ENCODE measurements at regions not wholly inside any gene's neighbourhood (a gene's known extent, or its start where the extent isn't known, plus 50 kb on each side); places are given as distances from the start of the nearest gene placed in this dataset.

- no peak overlapping the region for H2AFZ ChIP-seq (ENCODE audit: control insufficient read depth, low read length)
- no peaks in the 10 kb centered on the region for H4K20me1 ChIP-seq (ENCODE audit: control insufficient read depth, extremely low read depth, insufficient read depth, low read length)
- no peak overlapping the region for H3K27ac ChIP-seq (ENCODE audit: control insufficient read depth, insufficient read depth, low read length)
- no peaks in the 10 kb centered on the region for H3K9me1 ChIP-seq (ENCODE audit: control insufficient read depth, extremely low read depth, insufficient read depth, low read length)
- no peak for TF ChIP-seq EZH2 (IDR thresholded peaks at IDR 0.05; ENCODE audit: low read length)
- TF ChIP-seq, protein P1, sequence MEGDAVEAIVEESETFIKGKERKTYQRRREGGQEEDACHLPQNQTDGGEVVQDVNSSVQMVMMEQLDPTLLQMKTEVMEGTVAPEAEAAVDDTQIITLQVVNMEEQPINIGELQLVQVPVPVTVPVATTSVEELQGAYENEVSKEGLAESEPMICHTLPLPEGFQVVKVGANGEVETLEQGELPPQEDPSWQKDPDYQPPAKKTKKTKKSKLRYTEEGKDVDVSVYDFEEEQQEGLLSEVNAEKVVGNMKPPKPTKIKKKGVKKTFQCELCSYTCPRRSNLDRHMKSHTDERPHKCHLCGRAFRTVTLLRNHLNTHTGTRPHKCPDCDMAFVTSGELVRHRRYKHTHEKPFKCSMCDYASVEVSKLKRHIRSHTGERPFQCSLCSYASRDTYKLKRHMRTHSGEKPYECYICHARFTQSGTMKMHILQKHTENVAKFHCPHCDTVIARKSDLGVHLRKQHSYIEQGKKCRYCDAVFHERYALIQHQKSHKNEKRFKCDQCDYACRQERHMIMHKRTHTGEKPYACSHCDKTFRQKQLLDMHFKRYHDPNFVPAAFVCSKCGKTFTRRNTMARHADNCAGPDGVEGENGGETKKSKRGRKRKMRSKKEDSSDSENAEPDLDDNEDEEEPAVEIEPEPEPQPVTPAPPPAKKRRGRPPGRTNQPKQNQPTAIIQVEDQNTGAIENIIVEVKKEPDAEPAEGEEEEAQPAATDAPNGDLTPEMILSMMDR (optimal IDR thresholded peaks at IDR 0.05 in 1 of 3, IDR thresholded peaks at IDR 0.05 in 1 of 3, conservative IDR thresholded peaks at IDR 0.05 in 1 of 3; ENCODE audit: extremely low read depth in 1 of 3, insufficient read depth in 2 of 3, low read length in 3 of 3), result no peak
- H3K27me3 ChIP-seq (ENCODE audit: control insufficient read depth, extremely low read depth, insufficient read depth, low read length), result no peaks in the 10 kb centered on the region
- H3K4me3 ChIP-seq (ENCODE audit: control insufficient read depth in 2 of 3, extremely low read depth in 1 of 3, insufficient read depth in 2 of 3, low read depth in 1 of 3, low read length in 3 of 3), result no peak overlapping the region
- peaks cover 2% of the 10 kb centered on the region for H3K9me3 ChIP-seq (ENCODE audit: control insufficient read depth, low read depth, low read length)
- no peak overlapping the region for H3K4me2 ChIP-seq (ENCODE audit: control insufficient read depth, extremely low read depth, insufficient read depth, low read depth, low read length)
- H3K79me2 ChIP-seq (ENCODE audit: control insufficient read depth, insufficient read depth, low read length), result no peaks in the 10 kb centered on the region
- H3K4me1 ChIP-seq (ENCODE audit: control insufficient read depth, extremely low read depth, insufficient read depth, low read length), result no peaks in the 10 kb centered on the region
- dilution Hi-C loops (cut with MboI; ENCODE audit: extremely low pct_ligation_motif_present, low sequenced_read_pairs), result no loop called here
- DNase-seq (ENCODE audit: low read depth, low spot score), result no peak
- no peak overlapping the region for H3K9ac ChIP-seq (ENCODE audit: control insufficient read depth, extremely low read depth, insufficient read depth, low read length)
- no peak for FAIRE-seq
- no peaks in the 10 kb centered on the region for H3K36me3 ChIP-seq (ENCODE audit: control insufficient read depth in 2 of 2, extremely low read depth in 1 of 2, insufficient read depth in 2 of 2, low read length in 2 of 2)
Measured at GRCh38 chrX:145552643-145553042, 265.0 kb upstream of the SLITRK2 start.

DNA sequence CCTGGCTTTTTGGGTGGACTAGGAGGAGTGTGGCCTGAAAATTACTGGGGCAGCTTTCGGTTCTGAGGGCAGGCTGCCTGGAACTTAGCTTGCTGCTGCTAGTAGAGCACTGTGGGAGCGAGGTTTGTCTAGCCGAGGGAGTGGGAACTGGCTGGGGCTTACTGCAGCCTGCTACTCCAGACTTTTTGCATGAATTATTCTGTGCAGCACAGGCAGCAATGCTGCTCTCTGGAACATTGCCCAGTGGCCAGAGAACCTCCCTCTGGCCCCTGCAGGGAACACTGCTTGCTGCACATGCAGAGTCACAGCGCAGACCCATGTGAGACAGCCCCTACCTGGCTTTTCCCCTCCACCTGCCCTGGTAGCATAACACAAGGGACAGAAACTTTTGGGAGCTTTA is 263.9 kb upstream of the SLITRK2 start:
- peaks cover 2% of the 10 kb centered on the region for H3K9me3 ChIP-seq (ENCODE audit: control insufficient read depth, low read depth, low read length)
- DNase-seq (ENCODE audit: low read depth, low spot score), result no peak
- TF ChIP-seq, protein P1 (optimal IDR thresholded peaks at IDR 0.05 in 1 of 3, IDR thresholded peaks at IDR 0.05 in 1 of 3, conservative IDR thresholded peaks at IDR 0.05 in 1 of 3; ENCODE audit: extremely low read depth in 1 of 3, insufficient read depth in 2 of 3, low read length in 3 of 3), result no peak
- no peak for TF ChIP-seq EZH2 (IDR thresholded peaks at IDR 0.05; ENCODE audit: low read length)
- no peak for FAIRE-seq
- no peaks in the 10 kb centered on the region for H3K36me3 ChIP-seq (ENCODE audit: control insufficient read depth in 2 of 2, extremely low read depth in 1 of 2, insufficient read depth in 2 of 2, low read length in 2 of 2)
- H3K27ac ChIP-seq (ENCODE audit: control insufficient read depth, insufficient read depth, low read length), result no peak overlapping the region
- no peak overlapping the region for H3K4me2 ChIP-seq (ENCODE audit: control insufficient read depth, extremely low read depth, insufficient read depth, low read depth, low read length)
- H3K4me1 ChIP-seq (ENCODE audit: control insufficient read depth, extremely low read depth, insufficient read depth, low read length), result no peaks in the 10 kb centered on the region
- dilution Hi-C loops (cut with MboI; ENCODE audit: extremely low pct_ligation_motif_present, low sequenced_read_pairs), result no loop called here
- H3K79me2 ChIP-seq (ENCODE audit: control insufficient read depth, insufficient read depth, low read length), result no peaks in the 10 kb centered on the region
- H2AFZ ChIP-seq (ENCODE audit: control insufficient read depth, low read length), result no peak overlapping the region
- H3K9me1 ChIP-seq (ENCODE audit: control insufficient read depth, extremely low read depth, insufficient read depth, low read length), result no peaks in the 10 kb centered on the region
- H3K4me3 ChIP-seq (ENCODE audit: control insufficient read depth in 2 of 3, extremely low read depth in 1 of 3, insufficient read depth in 2 of 3, low read depth in 1 of 3, low read length in 3 of 3), result no peak overlapping the region
- H4K20me1 ChIP-seq (ENCODE audit: control insufficient read depth, extremely low read depth, insufficient read depth, low read length), result no peaks in the 10 kb centered on the region
- H3K27me3 ChIP-seq (ENCODE audit: control insufficient read depth, extremely low read depth, insufficient read depth, low read length), result no peaks in the 10 kb centered on the region
- no peak overlapping the region for H3K9ac ChIP-seq (ENCODE audit: control insufficient read depth, extremely low read depth, insufficient read depth, low read length)

All from keratinocyte (primary cell).